PC-9 (cell line): ENCODE measurements at regions not wholly inside any gene's neighbourhood (a gene's known extent, or its start where the extent isn't known, plus 50 kb on each side); places are given as distances from the start of the nearest gene placed in this dataset.

Experiments
- CTCF ChIP-seq: fragments of 200-600 bp; sonication (generic); conservative IDR thresholded peaks from 2 replicates; pipeline ENCODE4 v1.6.1; 2017; ENCODE audit warnings: mixed run types, antibody characterized with exemption, mild to moderate bottlenecking, moderate library complexity
- EZH2 ChIP-seq: fragments of 200-600 bp; sonication (generic); IDR thresholded peaks from 2 replicates; pipeline ENCODE4 v1.8.0; 2017; ENCODE audit warnings: antibody characterized with exemption, low read depth

- no peak for TF ChIP-seq CTCF
- no peak for TF ChIP-seq EZH2
Measured at GRCh38 chr18:43982582-43982981, 698.1 kb upstream of the SETBP1 start.
